Smooth muscle cell of the brain vasculature (primary cell): ENCODE measurements at regions not wholly inside any gene's neighbourhood (a gene's known extent, or its start where the extent isn't known, plus 50 kb on each side); places are given as distances from the start of the nearest gene placed in this dataset.
"Not testable (repeated sequence)": the region's sequence is repeated elsewhere in the genome, so short reads cannot be mapped to it uniquely, and the experiment has no call there.

ENCODE experiments used
- DNase-seq: peaks from one replicate; pipeline ENCODE4 v3.0.0-alpha.2; 2012; ENCODE audit warnings: low read depth, low spot score

DNA sequence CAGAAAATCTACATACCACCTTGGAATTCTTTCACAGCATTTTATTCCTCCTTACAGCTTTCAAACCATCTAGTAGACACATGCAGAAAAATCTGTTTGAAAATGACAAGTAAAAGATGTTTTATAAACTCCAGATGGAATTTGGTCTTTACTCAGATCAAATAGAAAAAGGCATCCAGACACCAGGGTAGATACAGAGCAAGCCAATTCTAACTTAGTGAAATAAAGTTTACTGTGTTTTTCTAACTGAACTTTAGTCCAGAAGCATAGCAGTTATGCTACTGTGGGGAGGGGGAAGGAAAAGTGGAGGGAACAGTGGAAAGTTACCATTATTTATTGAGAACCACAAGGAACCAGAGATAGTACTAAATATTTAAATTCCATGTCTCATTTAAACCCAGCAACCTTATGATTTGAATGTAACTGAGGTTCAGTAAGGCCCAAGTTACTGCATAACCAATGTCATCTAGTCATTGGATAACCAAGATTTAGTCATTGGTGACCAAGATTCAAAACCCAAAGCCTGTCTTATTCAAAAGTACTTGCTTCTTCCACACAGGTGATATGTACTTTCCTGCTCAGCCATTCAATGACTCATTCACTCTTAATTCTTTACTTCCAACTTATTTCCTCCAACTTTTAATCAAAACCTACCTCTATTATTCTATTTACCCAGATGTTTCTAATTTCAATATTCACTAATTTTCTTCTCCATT is 57.7 kb downstream of the RAD51AP2 start:
- DNase-seq: no peak

DNA sequence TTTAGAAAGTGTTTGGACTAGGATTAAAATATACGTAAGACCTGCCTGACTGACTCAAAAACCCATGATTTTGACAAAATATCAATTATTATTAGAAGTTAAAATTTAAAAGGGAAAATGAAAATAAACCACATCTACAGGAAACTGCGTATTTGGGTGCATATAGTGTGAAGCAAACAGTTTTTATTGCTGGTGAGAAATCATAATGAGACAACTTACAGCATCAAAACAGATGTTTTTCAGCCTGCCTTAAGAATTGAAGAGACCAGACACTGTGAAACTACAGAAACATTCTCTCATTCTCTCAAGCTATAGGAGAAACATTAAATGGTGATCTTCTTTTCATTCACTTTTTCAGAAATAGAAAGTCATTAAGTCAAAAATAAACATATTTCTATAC is 62.9 kb downstream of the RAD51AP2 start:
- no peak for DNase-seq

DNA sequence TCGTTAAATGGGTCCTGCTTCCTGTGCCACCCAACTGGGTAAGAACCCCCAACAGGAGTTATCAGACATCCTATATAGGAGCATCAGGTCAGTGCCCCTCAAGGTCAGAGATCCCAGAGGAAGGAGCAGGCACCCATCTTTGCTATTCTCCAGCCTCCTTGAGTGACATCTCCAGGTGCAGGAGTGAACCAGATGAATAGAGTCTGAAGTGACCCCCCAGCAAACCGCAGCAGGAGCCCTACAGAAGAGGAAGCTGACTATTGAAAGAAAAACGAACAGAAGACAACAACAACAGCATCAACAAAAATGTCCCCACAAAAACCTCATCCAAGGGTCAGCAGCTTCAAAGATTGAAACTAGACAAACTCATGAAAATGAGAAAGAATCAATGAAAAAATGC is 72.0 kb downstream of the RAD51AP2 start:
- DNase-seq: not testable (repeated sequence)

DNA sequence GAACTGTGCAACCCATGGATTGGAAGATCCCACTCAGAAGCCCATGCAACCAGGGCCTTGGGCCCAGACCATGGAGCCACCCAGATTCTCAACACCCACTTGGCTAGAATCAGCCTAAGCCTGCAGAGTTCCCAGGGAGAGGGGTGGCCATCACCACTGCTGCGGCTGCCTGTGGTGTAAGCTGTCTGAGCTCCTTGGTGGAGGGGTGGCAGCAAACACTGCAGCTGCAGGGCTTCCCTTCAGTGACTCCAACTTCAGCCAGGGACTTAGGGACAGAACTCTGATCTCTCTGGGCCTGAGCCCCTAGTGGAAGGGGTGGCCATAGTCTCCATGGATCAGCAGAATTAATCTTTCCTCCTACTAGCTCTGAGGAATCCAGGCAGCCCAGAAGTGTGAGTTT is 72.5 kb downstream of the RAD51AP2 start:
- DNase-seq: no peak

DNA sequence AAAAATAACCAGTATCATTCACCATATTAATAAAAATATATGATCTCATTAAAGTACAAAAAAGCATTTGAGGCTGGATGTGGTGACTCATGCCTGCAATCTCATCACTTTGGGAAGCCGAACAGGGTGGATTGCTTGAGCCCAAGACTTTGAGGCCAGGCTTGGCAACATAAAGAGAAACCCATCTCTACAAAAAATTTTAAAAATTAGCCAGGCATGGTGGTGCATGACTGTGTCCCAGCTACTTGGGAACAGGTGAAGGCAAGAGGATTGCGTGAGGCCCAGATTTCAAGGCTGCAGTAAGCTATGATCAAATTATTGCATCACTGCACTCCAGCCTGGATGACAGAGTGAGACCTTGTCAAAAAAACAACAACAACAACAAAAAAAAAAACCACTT is 75.9 kb downstream of the RAD51AP2 start:
- DNase-seq: no peak

DNA sequence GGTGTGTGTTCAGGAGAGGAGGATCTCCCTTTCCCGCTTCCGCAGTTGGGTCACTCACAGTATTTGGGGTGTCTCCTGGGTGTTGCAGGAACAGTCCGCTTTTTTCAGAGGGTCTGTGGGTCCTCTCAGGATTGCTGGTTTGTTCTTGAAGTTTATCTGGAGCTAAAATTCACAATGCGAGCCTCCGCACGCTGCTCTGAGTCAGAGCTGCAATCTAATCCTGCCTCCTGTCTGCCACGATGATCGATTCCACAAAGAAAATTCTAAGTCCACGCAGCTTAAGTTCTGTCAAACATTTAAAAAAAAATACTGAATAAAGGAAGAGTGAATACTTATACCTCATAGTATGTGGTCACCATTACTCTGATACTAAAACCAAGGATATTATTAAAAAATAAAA is 76.5 kb downstream of the RAD51AP2 start:
- DNase-seq: no peak

DNA sequence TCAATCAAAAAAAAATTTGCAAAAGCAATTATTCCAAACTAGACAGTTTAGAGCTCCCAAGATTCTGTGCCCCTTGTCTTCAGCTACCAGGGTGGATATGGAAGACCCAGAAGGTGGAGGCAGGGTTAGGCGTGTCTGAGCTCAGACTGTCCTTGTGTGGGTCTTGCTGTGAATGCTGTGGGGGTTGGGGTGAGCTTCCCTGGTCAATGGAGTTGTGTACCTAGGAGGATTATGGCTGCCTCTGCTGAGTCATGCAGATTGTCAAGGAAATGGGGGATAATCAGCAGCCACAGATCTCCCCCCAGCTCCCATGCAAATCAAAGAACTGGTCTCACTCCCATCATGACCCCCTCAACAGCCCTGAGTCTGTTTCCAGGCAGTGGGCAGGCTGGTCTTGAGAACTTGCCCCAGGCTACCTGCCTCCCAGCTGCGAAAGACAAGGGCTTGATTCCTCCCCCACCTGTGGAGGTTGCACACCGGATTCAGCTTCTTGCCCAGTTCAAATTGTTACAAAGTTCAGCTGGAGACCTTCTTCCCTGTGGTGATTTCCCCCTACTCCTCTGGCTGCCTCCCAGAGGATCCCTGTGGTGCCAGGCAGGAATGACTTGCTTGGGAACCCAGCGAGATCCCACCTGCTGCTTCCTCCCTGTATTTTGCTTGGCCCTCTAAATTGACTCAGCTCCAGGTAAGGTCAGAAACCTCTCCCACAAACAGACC is 77.0 kb downstream of the RAD51AP2 start:
- DNase-seq: peak; percentile 43

DNA sequence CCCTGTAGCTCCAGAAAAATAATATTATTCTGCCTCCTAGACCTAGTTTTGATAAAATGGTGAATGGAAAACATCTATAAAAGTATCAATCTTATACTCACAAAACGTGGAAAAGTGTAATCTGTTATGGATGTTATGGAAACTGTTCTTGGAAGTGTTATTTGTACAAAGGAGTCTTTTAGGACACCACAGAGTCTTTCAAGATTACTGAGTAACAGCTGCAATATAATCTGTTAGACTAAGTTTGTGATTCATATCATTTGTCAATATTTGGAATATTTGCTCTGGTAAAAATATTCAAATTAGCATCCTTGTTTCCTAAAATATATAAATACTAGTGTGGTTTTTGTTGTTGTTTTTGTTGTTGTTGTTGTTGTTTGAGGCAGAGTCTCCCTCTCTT is 87.9 kb downstream of the RAD51AP2 start:
- DNase-seq: no peak

DNA sequence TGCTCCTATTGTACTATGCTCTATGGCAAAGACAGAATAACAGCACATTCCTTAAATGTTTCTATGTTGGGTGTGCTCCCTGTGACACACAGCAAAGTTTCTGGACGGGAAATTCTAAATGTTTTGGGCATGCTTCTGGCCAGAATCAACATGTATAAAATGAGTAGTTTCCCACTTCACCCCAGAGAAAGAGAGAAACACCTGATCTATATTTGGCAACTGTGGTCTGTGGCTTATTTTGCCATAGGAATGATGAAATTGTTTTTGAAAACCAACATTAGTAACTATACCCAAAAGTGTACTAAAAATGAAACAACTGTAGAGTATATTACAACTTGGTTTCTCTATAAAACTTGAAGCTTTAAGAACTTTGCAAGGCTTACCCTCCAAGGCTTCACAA is 89.1 kb downstream of the RAD51AP2 start:
- no peak for DNase-seq

DNA sequence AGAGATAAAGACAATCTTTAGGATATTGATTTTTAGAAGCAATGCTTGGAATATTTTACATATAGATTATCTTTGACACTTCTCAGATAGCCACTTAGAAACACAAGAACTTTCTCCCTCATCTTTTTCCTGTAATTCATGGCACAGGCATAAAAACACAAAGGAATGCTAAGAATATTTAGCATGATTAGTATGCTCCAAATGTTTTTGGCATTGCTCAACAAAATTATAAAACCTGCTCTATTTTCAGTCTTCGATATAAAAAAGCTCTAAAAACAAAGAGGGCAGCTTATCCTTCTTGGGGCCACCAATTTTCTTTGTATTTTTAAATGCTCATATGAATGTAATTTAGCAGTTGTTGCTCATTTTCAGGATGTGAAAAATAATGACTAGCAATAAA is 90.8 kb downstream of the RAD51AP2 start:
- DNase-seq: no peak

DNA sequence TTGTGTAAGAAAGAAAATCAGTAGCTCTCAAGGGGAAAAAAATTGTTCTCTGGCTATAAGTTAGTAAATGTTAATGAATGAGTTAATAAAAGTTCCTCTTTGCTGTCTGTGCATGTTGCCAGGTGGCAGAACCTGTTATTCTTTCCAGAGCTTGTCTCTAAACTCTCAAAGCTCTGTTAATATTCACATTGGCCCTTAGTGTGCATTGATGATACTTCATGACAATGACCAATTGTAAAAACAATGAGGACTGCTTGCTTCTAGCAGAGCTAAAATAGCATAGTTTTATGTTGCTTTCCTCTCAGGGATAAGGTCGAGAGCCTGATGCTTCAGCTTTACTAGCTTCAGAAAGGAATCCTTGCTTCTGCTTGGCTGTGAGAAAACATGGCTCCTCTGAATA is 91.5 kb downstream of the RAD51AP2 start:
- no peak for DNase-seq

DNA sequence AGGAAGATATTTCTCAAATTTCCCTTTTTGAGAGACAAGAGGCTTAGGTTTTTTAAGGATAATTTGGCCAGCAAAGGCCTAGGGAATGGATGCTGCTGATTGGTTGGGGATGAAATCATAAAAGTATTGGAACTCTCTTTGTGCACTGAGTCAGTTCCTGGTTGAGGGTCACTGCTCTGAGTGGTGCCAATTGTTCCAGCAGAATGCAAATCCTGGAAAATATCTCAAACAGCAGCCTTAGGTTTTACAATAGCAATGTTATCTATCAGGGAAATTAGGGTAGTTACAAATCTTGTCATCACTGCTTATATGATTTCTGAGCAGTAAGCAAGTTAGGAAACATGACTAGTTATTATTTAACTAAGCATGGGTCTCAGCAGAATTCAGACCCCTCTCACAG is 96.2 kb downstream of the RAD51AP2 start:
- DNase-seq: no peak

DNA sequence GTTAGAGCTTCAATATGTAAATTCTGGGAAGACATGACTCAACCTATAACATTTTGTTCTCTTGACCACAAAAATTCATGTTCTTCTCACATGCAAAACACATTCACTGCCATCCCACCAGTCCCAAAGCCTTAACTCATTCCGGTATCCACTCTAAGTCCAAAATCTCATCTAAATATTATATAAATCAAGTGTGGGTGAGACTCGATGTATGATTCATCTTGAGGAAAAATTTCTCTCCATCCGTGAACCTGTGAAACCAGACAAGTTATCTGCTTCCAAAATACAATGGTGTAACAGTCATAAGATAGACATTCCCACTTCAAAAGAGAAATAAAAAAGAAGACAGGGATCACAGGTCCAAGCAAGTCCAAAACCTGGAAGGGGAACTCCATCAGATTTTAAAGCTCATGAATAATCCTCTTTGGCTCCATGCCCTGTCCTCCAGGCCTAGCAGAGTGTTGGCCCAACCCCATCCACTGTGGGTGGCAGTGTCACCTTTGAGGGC is 101.3 kb downstream of the RAD51AP2 start:
- no peak for DNase-seq

DNA sequence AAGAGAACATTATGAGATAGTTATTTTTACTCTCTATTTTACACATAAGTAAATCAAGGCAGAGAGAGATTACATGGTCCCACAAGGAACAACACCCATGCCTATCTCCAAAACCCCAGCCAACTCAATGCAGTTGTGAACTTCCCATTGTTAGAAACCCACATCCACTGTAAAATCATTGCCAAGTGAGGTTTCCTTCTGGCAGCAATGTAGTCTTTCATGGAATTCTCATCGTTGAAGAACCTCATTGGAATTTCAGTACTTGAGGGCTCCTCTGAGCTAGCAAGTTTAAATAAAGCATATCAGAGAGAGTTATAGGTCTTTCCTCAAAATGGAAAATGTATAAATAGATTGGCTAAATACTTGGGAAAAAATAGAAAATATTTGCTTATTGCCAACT is 105.2 kb downstream of the RAD51AP2 start:
- no peak for DNase-seq

DNA sequence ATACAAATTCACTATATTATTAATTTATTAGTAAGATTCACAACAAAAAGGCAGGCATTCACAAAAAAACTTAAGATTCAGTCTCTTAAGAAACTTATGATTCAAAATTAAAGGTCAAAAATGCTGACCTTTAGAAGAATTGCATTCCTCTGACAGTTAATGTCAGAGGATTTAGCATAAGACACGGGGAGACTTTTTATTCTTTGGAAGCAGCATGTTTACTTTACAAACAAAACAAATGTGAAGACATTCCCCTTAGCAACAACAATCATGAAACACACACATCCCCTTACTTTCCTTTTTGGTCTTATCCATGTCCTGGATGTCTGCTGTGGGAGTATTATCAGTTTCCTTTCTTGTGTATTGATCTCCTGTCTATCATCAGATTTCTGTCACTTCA is 117.1 kb downstream of the RAD51AP2 start:
- DNase-seq: peak; percentile 24

DNA sequence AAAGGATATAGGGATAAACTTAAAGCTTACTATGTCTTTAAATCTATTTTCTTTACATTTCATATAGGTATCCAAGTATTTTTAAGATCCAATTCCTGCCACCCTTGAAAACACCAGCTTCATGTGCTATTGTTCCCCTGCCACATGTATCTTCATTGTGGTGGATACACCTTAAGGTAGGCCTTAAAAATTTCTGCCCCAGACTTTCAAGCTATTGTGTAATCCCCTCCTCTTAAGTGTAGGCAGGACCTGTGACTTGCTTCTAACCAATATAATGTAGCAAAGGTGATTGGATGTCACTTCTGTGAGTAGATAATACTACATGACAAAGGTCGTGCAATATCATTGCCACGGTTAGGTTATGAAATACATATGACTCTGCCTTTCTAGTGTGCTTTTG is 119.5 kb downstream of the RAD51AP2 start:
- DNase-seq: no peak

DNA sequence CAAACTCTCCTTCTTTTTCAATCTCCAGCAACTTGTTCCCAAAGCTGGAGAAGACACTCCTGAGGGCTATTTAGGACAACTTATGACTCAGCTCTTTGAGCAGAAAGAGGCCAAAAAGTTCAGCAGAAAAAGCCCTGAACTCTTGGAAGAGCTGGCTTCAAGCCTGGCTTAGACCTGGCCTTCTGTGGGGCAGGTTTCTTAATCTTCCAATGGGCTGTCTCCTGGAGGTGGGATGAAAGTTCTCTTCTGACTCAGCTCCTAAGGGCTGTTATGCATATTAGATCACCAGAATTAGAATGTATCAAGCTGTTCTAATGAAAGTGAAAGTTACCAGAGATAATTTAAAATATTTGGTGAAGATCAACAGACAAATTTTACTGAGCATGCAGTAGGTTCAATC is 129.4 kb downstream of the RAD51AP2 start:
- no peak for DNase-seq

DNA sequence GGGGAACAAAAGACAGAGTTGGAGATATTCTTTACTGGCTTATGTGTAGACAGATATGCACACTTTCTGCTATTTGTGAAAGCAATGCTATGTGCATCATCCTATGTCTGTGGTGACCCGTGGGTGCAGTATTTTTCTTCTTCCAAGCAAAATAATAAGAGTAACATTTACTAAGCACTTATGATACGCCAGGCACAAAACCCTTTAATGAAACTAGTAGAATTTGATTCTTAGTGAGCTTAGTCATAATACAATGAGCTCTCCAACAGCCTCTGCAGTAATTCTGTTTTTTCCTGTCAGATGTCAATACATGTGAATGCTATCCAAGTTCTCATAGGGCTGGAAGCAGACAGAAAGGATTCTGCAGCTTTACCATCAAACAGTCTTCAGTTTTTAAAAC is 130.6 kb downstream of the RAD51AP2 start:
- no peak for DNase-seq

DNA sequence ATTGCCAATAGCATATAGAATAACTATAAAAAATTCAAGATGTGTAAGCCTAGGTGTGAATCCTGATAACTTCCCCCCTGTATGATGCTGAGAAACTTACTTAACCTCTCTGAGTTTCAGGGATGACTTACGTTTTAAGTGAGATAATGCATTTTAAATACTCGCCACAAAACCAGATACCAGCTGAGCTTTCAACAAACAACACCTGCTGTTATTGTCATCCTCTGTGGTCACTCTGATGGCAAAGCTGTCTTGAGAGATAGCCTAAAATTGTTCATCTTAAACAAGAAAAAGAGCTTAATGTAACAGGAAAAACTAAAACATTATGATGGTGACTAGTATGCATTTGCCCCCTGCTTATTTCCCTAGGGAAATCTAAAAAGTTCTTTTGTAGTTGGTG is 131.5 kb downstream of the RAD51AP2 start:
- no peak for DNase-seq

DNA sequence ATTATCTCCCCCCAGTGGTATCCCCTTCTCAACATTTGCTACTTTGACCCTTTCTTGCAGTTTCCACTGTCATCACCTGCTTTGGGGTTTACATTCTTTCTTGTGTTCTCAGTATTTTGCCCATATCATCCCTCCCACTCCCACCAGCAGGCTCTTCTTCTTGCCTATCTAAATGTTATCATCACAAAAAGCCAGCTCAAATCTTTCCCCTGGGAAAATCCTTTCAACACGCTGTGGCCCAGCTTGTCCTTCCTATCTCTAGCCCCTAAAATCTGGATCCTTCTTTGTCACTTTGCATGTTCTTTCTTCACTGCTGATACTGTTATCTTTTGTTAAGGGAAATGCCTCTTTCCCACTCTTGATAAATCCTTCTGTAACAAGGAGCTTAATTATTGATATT is 138.2 kb downstream of the RAD51AP2 start:
- no peak for DNase-seq

DNA sequence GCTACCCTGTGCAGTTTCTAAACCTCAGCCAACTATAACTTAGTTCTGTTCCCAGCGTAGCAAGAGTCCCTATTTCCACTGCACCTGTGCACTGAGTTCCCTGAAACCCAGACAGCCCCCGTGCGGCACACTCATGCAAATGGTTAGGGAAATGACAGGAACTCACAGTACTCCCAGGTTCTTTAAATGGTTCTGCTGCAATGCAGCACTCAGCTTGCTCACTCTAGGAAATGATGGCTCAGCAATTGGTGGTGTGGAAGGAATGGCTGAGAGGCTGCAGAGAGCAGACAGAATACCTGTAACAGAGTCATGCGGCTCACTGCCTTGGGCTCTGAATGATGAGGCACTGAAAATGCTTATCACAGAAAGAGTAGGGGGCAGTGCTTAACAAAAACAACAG is 143.0 kb downstream of the RAD51AP2 start:
- DNase-seq: no peak

DNA sequence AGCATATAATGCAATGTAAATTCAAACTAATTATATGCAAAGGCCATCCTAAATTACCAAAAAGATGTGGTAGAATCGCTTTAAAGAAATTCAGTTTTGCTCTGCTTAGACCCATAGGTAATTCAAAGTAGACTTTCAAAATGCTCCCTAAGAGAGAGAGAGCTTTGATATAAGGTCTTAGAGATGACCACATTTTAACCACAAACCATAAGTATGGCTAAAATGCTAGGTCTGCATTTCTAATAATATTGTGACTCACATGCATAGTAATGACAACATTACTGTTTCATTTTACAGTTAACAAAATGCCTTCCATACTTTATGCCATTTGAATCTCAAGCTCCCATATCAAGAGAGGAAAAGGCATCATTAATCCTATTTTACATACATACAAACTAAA is 144.5 kb downstream of the RAD51AP2 start:
- no peak for DNase-seq

DNA sequence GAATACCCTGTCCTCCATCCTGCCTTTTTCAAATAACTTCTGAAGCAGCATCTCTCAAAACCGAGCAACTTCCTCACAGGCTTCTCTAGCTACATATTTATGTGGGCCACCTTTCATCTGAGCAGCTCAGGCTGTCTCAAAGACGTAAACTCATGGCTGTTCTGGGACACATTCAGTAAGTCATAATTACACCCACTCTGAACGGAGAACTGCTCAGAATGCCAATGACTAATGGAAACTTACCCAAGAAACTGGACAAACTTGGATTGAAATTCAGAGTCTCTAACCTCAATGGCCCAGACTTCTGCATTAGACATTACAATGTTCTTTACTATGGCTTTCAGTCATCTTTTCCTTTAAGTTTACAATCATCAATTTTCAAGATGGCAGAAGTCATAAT is 145.2 kb downstream of the RAD51AP2 start:
- DNase-seq: no peak
